ENCODE measurements at regions not wholly inside any gene's neighbourhood (a gene's known extent, or its start where the extent isn't known, plus 50 kb on each side); places are given as distances from the start of the nearest gene placed in this dataset.

DNA sequence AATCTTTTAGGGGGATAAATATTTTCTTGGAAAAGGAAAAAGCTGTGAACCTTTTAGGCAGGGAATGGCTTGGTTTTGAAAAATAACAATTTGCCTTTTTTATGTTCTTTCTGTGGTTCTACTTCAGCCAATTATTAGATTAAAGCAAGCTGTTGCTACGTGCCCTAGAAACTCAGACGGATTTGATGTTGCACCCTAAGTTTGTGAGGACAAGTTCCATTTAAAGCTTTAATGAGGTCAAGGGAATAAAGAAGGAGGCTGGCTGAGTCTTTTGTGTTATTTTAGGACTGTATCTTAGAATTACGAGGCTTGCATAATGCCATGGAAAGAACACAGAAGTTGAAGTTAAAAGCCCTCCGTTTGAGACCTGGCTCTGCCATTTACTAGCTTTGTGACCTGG lies 216.9 kb downstream of the NUF2 start:
- TF ChIP-seq, protein P1, sequence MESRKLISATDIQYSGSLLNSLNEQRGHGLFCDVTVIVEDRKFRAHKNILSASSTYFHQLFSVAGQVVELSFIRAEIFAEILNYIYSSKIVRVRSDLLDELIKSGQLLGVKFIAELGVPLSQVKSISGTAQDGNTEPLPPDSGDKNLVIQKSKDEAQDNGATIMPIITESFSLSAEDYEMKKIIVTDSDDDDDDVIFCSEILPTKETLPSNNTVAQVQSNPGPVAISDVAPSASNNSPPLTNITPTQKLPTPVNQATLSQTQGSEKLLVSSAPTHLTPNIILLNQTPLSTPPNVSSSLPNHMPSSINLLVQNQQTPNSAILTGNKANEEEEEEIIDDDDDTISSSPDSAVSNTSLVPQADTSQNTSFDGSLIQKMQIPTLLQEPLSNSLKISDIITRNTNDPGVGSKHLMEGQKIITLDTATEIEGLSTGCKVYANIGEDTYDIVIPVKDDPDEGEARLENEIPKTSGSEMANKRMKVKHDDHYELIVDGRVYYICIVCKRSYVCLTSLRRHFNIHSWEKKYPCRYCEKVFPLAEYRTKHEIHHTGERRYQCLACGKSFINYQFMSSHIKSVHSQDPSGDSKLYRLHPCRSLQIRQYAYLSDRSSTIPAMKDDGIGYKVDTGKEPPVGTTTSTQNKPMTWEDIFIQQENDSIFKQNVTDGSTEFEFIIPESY (IDR thresholded peaks at IDR 0.05; ENCODE audit: borderline replicate concordance, low read depth), result no peak
- TF ChIP-seq MXI1 (IDR thresholded peaks at IDR 0.05; ENCODE audit: low read depth, low read length), result no peak

Measured in SK-N-SH (cell line).